ENCODE measurements at regions not wholly inside any gene's neighbourhood (a gene's known extent, or its start where the extent isn't known, plus 50 kb on each side); places are given as distances from the start of the nearest gene placed in this dataset.

- WGBS (ENCODE audit: insufficient coverage, low coverage, missing lambda C conversion rate): 2% methylated on average over 6 of the region's 6 CpGs
- intact Hi-C loops (cut with micrococcal nuclease): no loop called here
- Histone ChIP-seq H4K20me1 (replicated peaks; ENCODE audit: control insufficient read depth, insufficient read depth, low read length) (no peaks in the 10 kb centered on the region), H3K4me3 (no peak overlapping the region), H3K4me2 (ENCODE audit: insufficient read depth, low read length) (no peak overlapping the region), H3K79me2 (ENCODE audit: control insufficient read depth, insufficient read depth, low read length) (no peaks in the 10 kb centered on the region), H3K27me3 (ENCODE audit: control insufficient read depth in 2 of 2, insufficient read depth in 2 of 2, low read length in 2 of 2) (no peaks in the 10 kb centered on the region), H3K9me3 (replicated peaks; ENCODE audit: control insufficient read depth, insufficient read depth, low read depth, low read length) (no peaks in the 10 kb centered on the region), H3K9ac (ENCODE audit: insufficient read depth in 1 of 2, low read depth in 2 of 2, low read length in 2 of 2) (no peak overlapping the region), H3K4me1 (replicated peaks in 1 of 2; ENCODE audit: control insufficient read depth in 2 of 2, insufficient read depth in 2 of 2, low read length in 2 of 2) (no peaks in the 10 kb centered on the region), H3K27ac (ENCODE audit: extremely low read depth, low read depth, low read length) (no peak overlapping the region), H3K9me1 (ENCODE audit: control insufficient read depth, insufficient read depth, low read length) (no peaks in the 10 kb centered on the region), H2AFZ (ENCODE audit: low read depth, low read length) (no peak overlapping the region), H3K36me3 (ENCODE audit: control insufficient read depth, insufficient read depth, low read length) (no peaks in the 10 kb centered on the region)
- in situ Hi-C loops (cut with MboI): no loop called here
- no peak for DNase-seq (ENCODE audit: extremely low read depth in 1 of 4, low spot score in 3 of 4)
- POLR2A ChIA-PET: no interaction called here
- BruUV-seq (replicated peaks): no TSS peak
- ATAC-seq: no peak
- TF ChIP-seq PPARD (CRISPR knock-in tag; IDR thresholded peaks at IDR 0.05) (no peak), GTF2A2 (tag; IDR thresholded peaks at IDR 0.05) (no peak), ZNF699 (CRISPR knock-in tag; IDR thresholded peaks at IDR 0.05; ENCODE audit: insufficient replicate concordance) (no peak), NCOA2 (IDR thresholded peaks at IDR 0.05; ENCODE audit: partially characterized antibody in 2 of 2) (no peak), TAF9B (IDR thresholded peaks at IDR 0.05; ENCODE audit: partially characterized antibody) (no peak), ZBTB12 (CRISPR knock-in tag; IDR thresholded peaks at IDR 0.05) (no peak)
- no peak for FAIRE-seq
- CTCF ChIA-PET (ENCODE audit: low intra/inter-chr PET ratio): no interaction called here
Observed at GRCh38 chr3:87101861-87102625, 111.1 kb upstream of the VGLL3 start.

Measured in K562 (cell line).